Fibroblast of lung (primary cell): ENCODE measurements at regions not wholly inside any gene's neighbourhood (a gene's known extent, or its start where the extent isn't known, plus 50 kb on each side); places are given as distances from the start of the nearest gene placed in this dataset.

Experiments
- EZH2 ChIP-seq: IDR thresholded peaks from 2 replicates; pipeline ENCODE4 v1.5.1; 2012; ENCODE audit warnings: low read length, control low read depth, mild to moderate bottlenecking; ENCODE audit errors: missing control alignments
- TF ChIP-seq, protein P1 (sequence below), 2 donors: IDR thresholded peaks in 1 of 2; conservative IDR thresholded peaks in 1 of 2; 1 replicate in 1 of 2; 2 replicates in 1 of 2; pipeline ENCODE4 v1.5.1; 2011 to 2012; ENCODE audit warnings: low read length in 2 of 2, control low read depth in 1 of 2, inconsistent platforms in 1 of 2, low read depth in 1 of 2, mild to moderate bottlenecking in 1 of 2

DNA sequence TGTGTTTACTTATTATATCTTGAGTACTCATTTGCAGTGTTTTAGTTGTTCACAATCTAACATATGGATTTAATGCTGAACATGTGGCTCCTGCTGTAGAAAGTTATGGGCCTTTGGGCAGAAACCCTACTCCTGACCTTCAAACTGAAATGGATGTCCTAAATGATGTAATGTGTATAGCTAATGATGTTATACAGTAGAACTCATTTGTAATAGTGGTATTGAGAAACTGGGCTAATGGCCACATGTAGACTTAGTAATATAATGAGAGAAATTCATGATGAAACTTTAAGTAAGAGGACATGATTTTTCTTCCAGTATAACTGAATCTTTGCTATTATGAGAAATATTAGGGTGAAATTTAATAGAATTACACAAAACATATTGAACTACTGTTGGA lies 121.3 kb upstream of the PTPRK start:
- no peak for TF ChIP-seq EZH2
- TF ChIP-seq, protein P1, sequence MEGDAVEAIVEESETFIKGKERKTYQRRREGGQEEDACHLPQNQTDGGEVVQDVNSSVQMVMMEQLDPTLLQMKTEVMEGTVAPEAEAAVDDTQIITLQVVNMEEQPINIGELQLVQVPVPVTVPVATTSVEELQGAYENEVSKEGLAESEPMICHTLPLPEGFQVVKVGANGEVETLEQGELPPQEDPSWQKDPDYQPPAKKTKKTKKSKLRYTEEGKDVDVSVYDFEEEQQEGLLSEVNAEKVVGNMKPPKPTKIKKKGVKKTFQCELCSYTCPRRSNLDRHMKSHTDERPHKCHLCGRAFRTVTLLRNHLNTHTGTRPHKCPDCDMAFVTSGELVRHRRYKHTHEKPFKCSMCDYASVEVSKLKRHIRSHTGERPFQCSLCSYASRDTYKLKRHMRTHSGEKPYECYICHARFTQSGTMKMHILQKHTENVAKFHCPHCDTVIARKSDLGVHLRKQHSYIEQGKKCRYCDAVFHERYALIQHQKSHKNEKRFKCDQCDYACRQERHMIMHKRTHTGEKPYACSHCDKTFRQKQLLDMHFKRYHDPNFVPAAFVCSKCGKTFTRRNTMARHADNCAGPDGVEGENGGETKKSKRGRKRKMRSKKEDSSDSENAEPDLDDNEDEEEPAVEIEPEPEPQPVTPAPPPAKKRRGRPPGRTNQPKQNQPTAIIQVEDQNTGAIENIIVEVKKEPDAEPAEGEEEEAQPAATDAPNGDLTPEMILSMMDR (conservative IDR thresholded peaks at IDR 0.05 in 1 of 2, IDR thresholded peaks at IDR 0.05 in 1 of 2; ENCODE audit: low read depth in 1 of 2, low read length in 2 of 2), result no peak
